WTC11 (cell line): ENCODE measurements at regions not wholly inside any gene's neighbourhood (a gene's known extent, or its start where the extent isn't known, plus 50 kb on each side); places are given as distances from the start of the nearest gene placed in this dataset.

Source experiments
- ATF2 ChIP-seq: sonication (generic); formaldehyde crosslinking; IDR thresholded peaks from 2 replicates; pipeline ENCODE4 v1.8.1; 2022; ENCODE audit warnings: low read depth, missing genetic modification reagents, borderline replicate concordance
- CBFB ChIP-seq: sonication (generic); formaldehyde crosslinking; IDR thresholded peaks from 2 replicates; pipeline ENCODE4 v1.8.1; 2022; ENCODE audit warnings: mild to moderate bottlenecking, low read depth, missing genetic modification reagents
- CTCF ChIP-seq: fragments of 200-600 bp; IDR thresholded peaks from 2 replicates; pipeline ENCODE4 v1.8.0; 2022; ENCODE audit warnings: antibody characterized with exemption
- E2F5 ChIP-seq: sonication (generic); formaldehyde crosslinking; IDR thresholded peaks from 2 replicates; pipeline ENCODE4 v1.8.1; 2022; ENCODE audit warnings: mild to moderate bottlenecking, moderate library complexity, missing genetic modification reagents
- HMGXB4 ChIP-seq: sonication (generic); formaldehyde crosslinking; IDR thresholded peaks from 2 replicates; pipeline ENCODE4 v1.8.1; 2023; ENCODE audit warnings: mild to moderate bottlenecking, moderate library complexity, missing genetic modification reagents
- IRF1 ChIP-seq: sonication (generic); formaldehyde crosslinking; IDR thresholded peaks from 2 replicates; pipeline ENCODE4 v1.8.0; 2023; ENCODE audit warnings: missing genetic modification reagents
- JAZF1 ChIP-seq: fragments of 250-450 bp; sonication (Bioruptor Pico); IDR thresholded peaks from 2 replicates; pipeline ENCODE4 v1.9.0; 2021; ENCODE audit warnings: moderate library complexity, mild to moderate bottlenecking, inconsistent platforms
- KAT7 ChIP-seq: sonication (generic); formaldehyde crosslinking; IDR thresholded peaks from 2 replicates; pipeline ENCODE4 v1.8.1; 2023; ENCODE audit warnings: missing genetic modification reagents, mild to moderate bottlenecking, borderline replicate concordance
- MAX ChIP-seq: sonication (generic); formaldehyde crosslinking; IDR thresholded peaks from 2 replicates; pipeline ENCODE4 v1.8.0; 2022; ENCODE audit warnings: mild to moderate bottlenecking, missing genetic modification reagents
- SMAD4 ChIP-seq: sonication (generic); formaldehyde crosslinking; IDR thresholded peaks from 2 replicates; pipeline ENCODE4 v1.8.0; 2022; ENCODE audit warnings: mild to moderate bottlenecking, missing genetic modification reagents
- USF1 ChIP-seq: sonication (generic); formaldehyde crosslinking; IDR thresholded peaks from 2 replicates; pipeline ENCODE4 v1.8.0; 2022; ENCODE audit warnings: mild to moderate bottlenecking, missing genetic modification reagents
- ZBTB21 ChIP-seq: sonication (generic); formaldehyde crosslinking; IDR thresholded peaks from 2 replicates; pipeline ENCODE4 v1.8.1; 2023; ENCODE audit warnings: mild to moderate bottlenecking, missing genetic modification reagents, borderline replicate concordance
- ZNF317 ChIP-seq: sonication (generic); formaldehyde crosslinking; IDR thresholded peaks from 2 replicates; pipeline ENCODE4 v1.8.1; 2023; ENCODE audit warnings: low read depth, mild to moderate bottlenecking, moderate library complexity, missing genetic modification reagents, borderline replicate concordance

- TF ChIP-seq CTCF (no peak), ATF2 (CRISPR knock-in tag) (no peak), SMAD4 (CRISPR knock-in tag) (no peak), ZBTB21 (CRISPR knock-in tag) (no peak), IRF1 (no peak), E2F5 (no peak), JAZF1 (CRISPR knock-in tag) (no peak), USF1 (no peak), HMGXB4 (no peak), ZNF317 (CRISPR knock-in tag) (no peak), MAX (CRISPR knock-in tag) (no peak), KAT7 (CRISPR knock-in tag) (no peak), CBFB (CRISPR knock-in tag) (no peak)
These were observed 210.3 kb downstream of the SYK start for GRCh38 chr9:91011891-91012290.
